Brain pericyte (primary cell): ENCODE measurements at regions not wholly inside any gene's neighbourhood (a gene's known extent, or its start where the extent isn't known, plus 50 kb on each side); places are given as distances from the start of the nearest gene placed in this dataset.
"Not testable (repeated sequence)": the region's sequence is repeated elsewhere in the genome, so short reads cannot be mapped to it uniquely, and the experiment has no call there.

Experiments used
- DNase-seq: peaks from one replicate; pipeline ENCODE4 v3.0.0-alpha.2; 2012; ENCODE audit warnings: low read depth, low spot score

- DNase-seq: no peak
Measured at GRCh38 chr3:72660270-72661114, 187.8 kb downstream of the SHQ1 start.

GRCh38 chr3:72659596-72659995 is 188.6 kb downstream of the SHQ1 start:
- DNase-seq: no peak

GRCh38 chr3:72659188-72659587 is 189.1 kb downstream of the SHQ1 start:
- DNase-seq: no peak

- DNase-seq: no peak
Measured at GRCh38 chr3:72658466-72659100, 189.7 kb downstream of the SHQ1 start.

- DNase-seq: no peak
Measured at GRCh38 chr3:72657666-72658065, 190.6 kb downstream of the SHQ1 start.

GRCh38 chr3:72655723-72656122 is 192.5 kb downstream of the SHQ1 start:
- no peak for DNase-seq

GRCh38 chr3:72655131-72655551 is 193.1 kb downstream of the SHQ1 start:
- no peak for DNase-seq

- no peak for DNase-seq
Measured at GRCh38 chr3:72652395-72652794, 195.8 kb downstream of the SHQ1 start.

- no peak for DNase-seq
Measured at GRCh38 chr3:72651498-72651897, 196.7 kb downstream of the SHQ1 start.

- no peak for DNase-seq
Measured at GRCh38 chr3:72646263-72646662, 202.0 kb downstream of the SHQ1 start.

GRCh38 chr3:72643635-72644034 is 204.6 kb downstream of the SHQ1 start:
- not testable (repeated sequence) for DNase-seq

- no peak for DNase-seq
Measured at GRCh38 chr3:72641684-72642083, 206.6 kb downstream of the SHQ1 start.

- DNase-seq: no peak
Measured at GRCh38 chr3:72641072-72641471, 207.2 kb downstream of the SHQ1 start.

- no peak for DNase-seq
Measured at GRCh38 chr3:72636969-72637597, 211.2 kb downstream of the SHQ1 start.

GRCh38 chr3:72635551-72635950 is 212.7 kb downstream of the SHQ1 start:
- DNase-seq: no peak

- DNase-seq: no peak
Measured at GRCh38 chr3:72634128-72634527, 214.1 kb downstream of the SHQ1 start.

GRCh38 chr3:72633534-72633933 is 214.7 kb downstream of the SHQ1 start:
- no peak for DNase-seq

GRCh38 chr3:72633121-72633520 is 215.1 kb downstream of the SHQ1 start:
- DNase-seq: no peak

GRCh38 chr3:72632129-72632528 is 216.1 kb downstream of the SHQ1 start:
- DNase-seq: no peak

GRCh38 chr3:72630969-72631344 is 217.3 kb downstream of the SHQ1 start:
- DNase-seq: no peak

GRCh38 chr3:72630327-72630968 is 217.8 kb downstream of the SHQ1 start:
- DNase-seq: no peak

GRCh38 chr3:72629191-72629631 is 219.0 kb downstream of the SHQ1 start:
- no peak for DNase-seq
